Kidney (tissue), 13 donors: ENCODE measurements at regions not wholly inside any gene's neighbourhood (a gene's known extent, or its start where the extent isn't known, plus 50 kb on each side); places are given as distances from the start of the nearest gene placed in this dataset.

Experiments used
- DNase-seq, 5 donors: peaks; one replicate each; pipeline ENCODE4 v3.0.0-alpha.2; 2013 to 2020
- FAIRE-seq: peaks from 2 replicates; lab custom pipeline; 2012; peaks lifted over from hg19 to GRCh38; lab: Jason Lieb, UNC
- H3K27ac ChIP-seq, 2 donors: one replicate each; pipeline ENCODE4 v1.7.0; 2013; ENCODE audit warnings: low read depth in 2 of 2, low read length in 2 of 2, inconsistent platforms in 1 of 2
- H3K27me3 ChIP-seq: one replicate; pipeline ENCODE4 v1.7.1; 2013; ENCODE audit warnings: low read length, inconsistent platforms; ENCODE audit not compliant: control insufficient read depth, insufficient read depth
- H3K36me3 ChIP-seq, 3 donors: one replicate each; pipeline versions ENCODE4 v1.7.0 to v1.7.1; 2013; ENCODE audit warnings: low read length in 3 of 3, control low read depth in 1 of 3, inconsistent platforms in 1 of 3; ENCODE audit not compliant: insufficient read depth in 3 of 3, control insufficient read depth in 2 of 3
- H3K4me1 ChIP-seq, 3 donors: one replicate each; pipeline versions ENCODE4 v1.7.0 to v1.7.1; 2013; ENCODE audit warnings: low read length in 3 of 3, inconsistent platforms in 1 of 3, low read depth in 1 of 3; ENCODE audit not compliant: control insufficient read depth in 2 of 3, insufficient read depth in 2 of 3
- H3K4me3 ChIP-seq, 3 donors: one replicate each; pipeline versions ENCODE4 v1.7.0 to v1.8.1; 2013; ENCODE audit warnings: low read length in 3 of 3, control low read depth in 1 of 3, inconsistent platforms in 1 of 3
- H3K9ac ChIP-seq, 3 donors: one replicate each; pipeline versions ENCODE4 v1.7.0 to v1.7.1; 2013; ENCODE audit warnings: low read length in 3 of 3, control low read depth in 1 of 3, inconsistent platforms in 1 of 3
- H3K9me3 ChIP-seq, 3 donors: one replicate each; pipeline versions ENCODE4 v1.7.0 to v1.7.1; 2013; ENCODE audit warnings: low read length in 3 of 3, control low read depth in 1 of 3, inconsistent platforms in 1 of 3; ENCODE audit not compliant: control insufficient read depth in 2 of 3, insufficient read depth in 1 of 3
- intact Hi-C: fragments of 100-400 bp; cut with DNase I; formaldehyde crosslinking; loops from one replicate; pipeline ENCODE4 v1.11.1; 2022
- TF ChIP-seq, protein P1 (sequence below): IDR thresholded peaks from 3 replicates; pipeline ENCODE4 v1.5.1; 2012; ENCODE audit warnings: mild to moderate bottlenecking, moderate library complexity, borderline replicate concordance; ENCODE audit not compliant: insufficient read depth; ENCODE audit errors: extremely low read depth
- donor health status: control.
- donor health status: control.
- donor health status: control.
- donor health status: control.
- donor health status: control.
- donor health status: DM: yes; HTN: yes; CAD: no.
- donor health status: Normal renal cell carcinoma (clear cell type).

DNA sequence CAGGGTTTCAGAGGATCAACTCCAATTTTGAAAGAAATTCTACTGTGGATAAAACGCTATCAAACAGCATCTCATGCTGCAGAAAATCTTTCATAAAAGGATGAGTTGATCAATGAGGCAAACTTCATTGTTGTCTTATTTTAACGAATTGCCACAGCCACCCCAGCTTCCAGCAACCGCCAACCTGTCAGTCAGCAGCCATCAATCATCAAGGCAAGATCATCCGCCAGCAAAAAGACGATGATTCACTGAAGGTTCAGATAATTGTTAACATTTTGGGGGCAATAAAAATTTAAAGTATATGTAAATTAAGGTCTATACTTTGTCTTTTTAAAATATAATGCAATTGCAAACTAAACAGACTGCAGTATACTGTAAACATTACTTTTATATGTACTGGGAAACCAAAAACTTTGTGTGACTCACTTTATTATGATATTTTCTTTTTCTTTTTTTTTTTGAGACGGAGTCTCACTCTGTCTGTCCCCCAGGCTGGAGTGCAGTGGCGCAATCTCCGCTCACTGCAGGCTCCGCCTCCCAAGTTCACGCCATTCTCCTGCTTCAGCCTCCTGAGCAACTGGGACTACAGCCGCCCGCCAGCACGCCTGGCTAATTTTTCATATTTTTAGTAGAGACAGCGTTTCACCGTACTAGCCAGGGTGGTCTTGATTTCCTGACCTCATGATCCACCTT, 155.3 kb upstream of the SYN3 start:
- no peak overlapping the region for H3K27ac ChIP-seq
- H3K9ac ChIP-seq, result no peak overlapping the region
- DNase-seq (no peak), FAIRE-seq (no peak)
- intact Hi-C loops, result no loop called here
- TF ChIP-seq, protein P1, sequence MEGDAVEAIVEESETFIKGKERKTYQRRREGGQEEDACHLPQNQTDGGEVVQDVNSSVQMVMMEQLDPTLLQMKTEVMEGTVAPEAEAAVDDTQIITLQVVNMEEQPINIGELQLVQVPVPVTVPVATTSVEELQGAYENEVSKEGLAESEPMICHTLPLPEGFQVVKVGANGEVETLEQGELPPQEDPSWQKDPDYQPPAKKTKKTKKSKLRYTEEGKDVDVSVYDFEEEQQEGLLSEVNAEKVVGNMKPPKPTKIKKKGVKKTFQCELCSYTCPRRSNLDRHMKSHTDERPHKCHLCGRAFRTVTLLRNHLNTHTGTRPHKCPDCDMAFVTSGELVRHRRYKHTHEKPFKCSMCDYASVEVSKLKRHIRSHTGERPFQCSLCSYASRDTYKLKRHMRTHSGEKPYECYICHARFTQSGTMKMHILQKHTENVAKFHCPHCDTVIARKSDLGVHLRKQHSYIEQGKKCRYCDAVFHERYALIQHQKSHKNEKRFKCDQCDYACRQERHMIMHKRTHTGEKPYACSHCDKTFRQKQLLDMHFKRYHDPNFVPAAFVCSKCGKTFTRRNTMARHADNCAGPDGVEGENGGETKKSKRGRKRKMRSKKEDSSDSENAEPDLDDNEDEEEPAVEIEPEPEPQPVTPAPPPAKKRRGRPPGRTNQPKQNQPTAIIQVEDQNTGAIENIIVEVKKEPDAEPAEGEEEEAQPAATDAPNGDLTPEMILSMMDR, result no peak
- H3K9me3 ChIP-seq, result no peaks in the 10 kb centered on the region
- no peaks in the 10 kb centered on the region for H3K4me1 ChIP-seq
- H3K4me3 ChIP-seq, result no peak overlapping the region
- H3K36me3 ChIP-seq, result no peaks in the 10 kb centered on the region
- no peaks in the 10 kb centered on the region for H3K27me3 ChIP-seq

DNA sequence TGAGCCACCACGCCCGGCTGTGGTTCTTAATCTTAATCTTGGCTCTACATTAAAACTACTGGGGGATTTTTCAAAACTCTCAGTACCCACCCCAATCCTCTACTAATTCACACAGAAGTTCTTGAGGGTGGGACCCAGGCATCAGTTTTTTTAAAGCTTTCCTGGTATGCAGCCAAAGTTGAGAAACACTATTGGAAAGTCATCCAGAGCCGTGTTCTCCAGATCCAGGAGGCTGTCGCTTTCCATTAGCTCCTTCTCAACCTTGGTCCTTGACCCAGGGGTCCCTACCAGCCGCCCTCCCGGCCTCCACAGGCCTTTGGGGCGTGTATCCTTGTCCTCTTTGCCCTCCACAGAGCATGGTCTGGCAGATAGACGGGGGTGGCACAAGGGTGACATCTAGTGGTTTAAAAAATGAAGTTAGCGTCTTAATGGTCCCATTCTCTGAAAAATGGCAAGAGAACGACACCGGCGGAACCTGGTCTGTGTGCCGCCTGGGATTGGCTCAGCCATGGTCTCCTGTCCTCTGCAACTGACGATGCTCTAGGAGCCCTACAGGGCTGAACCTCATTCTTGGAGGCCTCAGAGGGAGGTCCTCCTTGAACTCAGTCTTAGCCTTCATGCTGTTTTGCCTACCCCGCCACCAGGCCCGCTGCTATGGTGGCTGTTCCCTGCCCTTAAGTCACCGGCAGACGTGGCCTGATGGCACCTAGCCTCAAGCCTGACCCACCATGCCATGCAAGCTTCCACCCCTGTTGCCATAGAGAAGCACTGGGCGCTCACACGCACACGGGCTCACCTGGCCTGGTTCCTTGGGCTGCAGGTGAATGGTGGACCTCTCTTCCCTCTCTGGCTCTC, 152.0 kb upstream of the SYN3 start:
- intact Hi-C loops, result no loop called here
- no peak overlapping the region for H3K27ac ChIP-seq
- no peak overlapping the region for H3K4me3 ChIP-seq
- TF ChIP-seq, protein P1, result peak; percentile 46
- no peaks in the 10 kb centered on the region for H3K4me1 ChIP-seq
- DNase-seq, result peak in 3 of 5 donors; percentile 33 to 57 (median 46)
- FAIRE-seq, result no peak
- no peaks in the 10 kb centered on the region for H3K27me3 ChIP-seq
- no peaks in the 10 kb centered on the region for H3K36me3 ChIP-seq
- no peaks in the 10 kb centered on the region for H3K9me3 ChIP-seq
- no peak overlapping the region for H3K9ac ChIP-seq

DNA sequence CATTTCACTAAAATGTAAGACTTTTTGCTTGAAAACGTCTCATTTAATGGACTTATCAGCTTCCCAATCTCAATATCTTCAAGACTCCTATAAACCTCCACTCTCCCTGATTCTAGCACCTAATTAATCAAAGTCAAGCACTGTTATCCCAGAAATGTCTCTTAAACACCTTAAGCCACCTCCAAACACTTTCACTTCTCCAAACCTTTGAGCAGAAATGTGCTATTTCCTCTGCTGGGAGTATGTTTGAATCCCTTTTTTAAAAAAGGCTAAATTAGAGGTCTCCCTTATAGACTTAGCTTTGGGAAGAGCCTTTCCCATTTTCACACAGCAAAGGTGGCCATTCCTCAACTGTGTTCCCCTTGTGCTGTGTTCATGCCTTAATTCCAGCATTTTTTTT, 146.2 kb upstream of the SYN3 start:
- H3K4me3 ChIP-seq, result no peak overlapping the region
- no peaks in the 10 kb centered on the region for H3K9me3 ChIP-seq
- no peak overlapping the region for H3K9ac ChIP-seq
- TF ChIP-seq, protein P1, result no peak
- H3K27ac ChIP-seq, result no peak overlapping the region
- FAIRE-seq, result no peak
- no peaks in the 10 kb centered on the region for H3K4me1 ChIP-seq
- intact Hi-C loops, result no loop called here
- no peaks in the 10 kb centered on the region for H3K36me3 ChIP-seq
- no peaks in the 10 kb centered on the region for H3K27me3 ChIP-seq
- no peak for DNase-seq
